HG02870 (cell line): ENCODE measurements at regions not wholly inside any gene's neighbourhood (a gene's known extent, or its start where the extent isn't known, plus 50 kb on each side); places are given as distances from the start of the nearest gene placed in this dataset.
"Not testable (repeated sequence)": the region's sequence is repeated elsewhere in the genome, so short reads cannot be mapped to it uniquely, and the experiment has no call there.

ENCODE experiments used
- ATAC-seq: cut with Tn5 transposase; IDR thresholded peaks from one replicate; pipeline ENCODE4 v1.9.1; 2021; ENCODE audit warnings: mild to moderate bottlenecking, moderate library complexity; ENCODE audit not compliant: unreplicated experiment

- not testable (repeated sequence) for ATAC-seq
These were observed 532.8 kb upstream of the NRP1 start for GRCh38 chr10:33867199-33867789.

GRCh38 chr10:33863352-33863751, 528.9 kb upstream of the NRP1 start:
- no peak for ATAC-seq

DNA sequence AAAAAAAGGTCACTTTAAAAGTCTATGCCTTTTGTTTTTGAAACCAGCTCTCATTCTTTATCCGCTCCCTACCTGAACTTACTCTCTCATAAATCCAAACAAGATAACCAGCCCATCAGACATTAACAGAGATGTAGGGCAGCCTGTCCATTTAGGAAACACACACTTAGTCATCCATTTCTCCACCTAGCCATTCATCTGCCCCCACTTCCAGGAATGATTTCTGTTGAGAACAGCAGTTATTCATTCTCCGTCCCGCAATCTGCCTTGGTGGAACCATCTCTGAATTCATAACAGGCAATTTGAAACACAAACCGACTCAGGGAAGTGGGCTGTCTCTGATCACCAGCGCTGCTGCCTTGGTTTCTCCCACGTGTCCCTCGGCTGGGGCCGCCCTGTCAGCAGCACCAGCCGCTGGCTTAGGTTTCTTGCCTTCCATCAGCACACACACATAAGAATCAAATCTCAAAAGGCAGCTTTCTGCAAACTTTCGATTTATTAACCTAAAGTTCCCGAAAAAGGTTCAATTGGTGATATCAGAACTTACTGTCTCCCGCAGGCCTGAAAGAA, 528.2 kb upstream of the NRP1 start:
- no peak for ATAC-seq

DNA sequence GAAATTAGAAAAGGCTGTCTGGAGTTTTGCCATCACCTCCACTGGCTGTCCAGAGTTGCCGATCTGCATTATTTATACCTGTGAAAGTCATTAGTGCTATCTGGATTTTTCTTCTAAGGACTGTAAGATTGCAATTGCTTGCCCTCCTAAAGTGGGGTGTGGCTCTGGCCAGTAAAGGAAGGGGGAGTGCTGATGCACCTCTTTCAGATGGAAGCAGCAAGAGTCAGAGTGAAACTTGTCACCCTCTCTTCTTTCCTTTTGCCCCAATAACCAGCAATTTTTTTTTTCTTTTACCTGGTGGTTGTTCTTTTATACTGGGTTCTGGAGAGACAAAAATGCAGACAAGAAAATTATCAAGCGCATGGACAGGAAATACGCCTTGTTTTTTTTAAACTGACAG, 527.4 kb upstream of the NRP1 start:
- no peak for ATAC-seq

- no peak for ATAC-seq
These were observed 526.7 kb upstream of the NRP1 start for GRCh38 chr10:33861016-33861704.

DNA sequence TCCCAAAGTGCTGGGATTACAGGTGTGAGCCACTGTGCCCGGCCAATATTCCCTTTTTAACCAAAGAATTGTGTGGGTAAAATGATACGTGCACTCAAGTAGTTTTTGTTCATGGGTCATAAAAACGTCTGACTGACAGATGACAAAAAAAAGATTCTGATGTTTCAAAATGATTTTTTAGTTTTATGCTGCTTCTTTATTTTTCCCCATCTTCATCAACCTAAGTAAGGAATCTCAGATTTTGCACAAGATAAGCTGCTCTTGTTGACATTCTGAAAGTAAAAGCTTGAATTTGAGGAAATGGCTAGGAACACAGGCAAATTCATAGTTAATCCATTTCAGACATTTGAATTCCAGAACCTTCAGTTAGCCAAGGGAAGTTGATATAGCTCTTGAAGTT, 526.1 kb upstream of the NRP1 start:
- no peak for ATAC-seq

GRCh38 chr10:33859319-33860022, 525.0 kb upstream of the NRP1 start:
- ATAC-seq, result no peak

DNA sequence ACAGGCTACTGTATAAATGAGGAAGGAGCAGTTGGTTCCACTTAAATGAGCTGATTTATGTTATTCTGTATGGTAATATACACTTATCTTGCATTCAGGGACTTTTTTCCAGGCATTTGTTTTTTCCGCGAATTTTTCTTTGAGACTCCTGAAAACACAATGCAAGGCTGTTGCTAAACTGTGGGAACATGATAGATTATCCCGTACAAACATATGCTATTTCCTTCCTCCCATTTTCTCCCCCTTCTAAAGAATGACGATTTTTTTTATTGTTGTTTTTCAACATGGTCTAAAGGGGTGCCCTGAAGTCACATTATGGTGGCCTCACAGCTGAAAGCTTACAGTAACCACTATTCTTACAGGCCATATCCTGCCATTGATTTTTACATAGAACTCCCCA, 523.9 kb upstream of the NRP1 start:
- ATAC-seq, result no peak

DNA sequence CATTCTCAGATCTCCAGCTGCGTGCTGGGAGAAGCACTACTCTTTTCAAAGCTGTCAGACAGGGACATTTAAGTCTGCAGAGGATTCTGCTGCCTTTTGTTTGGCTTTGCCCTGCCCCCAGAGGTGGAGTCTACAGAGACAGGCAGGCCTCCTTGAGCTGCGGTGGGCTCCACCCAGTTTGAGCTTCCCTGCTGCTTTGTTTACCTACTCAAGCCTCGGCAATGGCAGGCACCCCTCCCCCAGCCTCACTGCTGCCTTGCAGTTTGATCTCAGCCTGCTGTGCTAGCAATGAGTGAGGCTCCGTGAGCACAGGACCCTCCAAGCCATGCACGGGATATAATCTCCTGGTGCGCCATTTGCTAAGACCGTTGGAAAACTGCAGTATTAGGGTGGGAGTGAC, 518.8 kb upstream of the NRP1 start:
- ATAC-seq, result not testable (repeated sequence)

DNA sequence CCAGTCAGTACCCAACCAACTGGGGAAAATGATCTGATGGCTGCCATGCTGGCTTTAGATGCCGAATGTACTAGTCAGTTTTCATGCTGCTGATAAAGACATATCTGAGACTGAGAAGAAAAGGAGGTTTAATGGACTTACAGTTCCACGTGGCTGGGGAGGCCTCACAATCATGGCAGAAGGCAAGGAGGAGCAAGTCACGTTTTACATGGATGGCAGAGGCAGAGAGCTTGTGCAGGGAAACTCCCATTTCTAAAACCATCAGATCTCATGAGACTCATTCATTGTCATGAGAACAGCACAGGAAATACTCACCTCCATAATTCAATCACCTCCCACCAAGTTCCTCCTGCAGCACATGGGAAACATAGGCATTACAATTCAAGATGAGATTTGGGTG, 508.9 kb upstream of the NRP1 start:
- ATAC-seq, result no peak

- ATAC-seq, result no peak
These were observed 507.2 kb upstream of the NRP1 start for GRCh38 chr10:33841678-33842077.

- no peak for ATAC-seq
These were observed 504.3 kb upstream of the NRP1 start for GRCh38 chr10:33838731-33839130.

- ATAC-seq, result no peak
These were observed 503.3 kb upstream of the NRP1 start for GRCh38 chr10:33837736-33838135.

DNA sequence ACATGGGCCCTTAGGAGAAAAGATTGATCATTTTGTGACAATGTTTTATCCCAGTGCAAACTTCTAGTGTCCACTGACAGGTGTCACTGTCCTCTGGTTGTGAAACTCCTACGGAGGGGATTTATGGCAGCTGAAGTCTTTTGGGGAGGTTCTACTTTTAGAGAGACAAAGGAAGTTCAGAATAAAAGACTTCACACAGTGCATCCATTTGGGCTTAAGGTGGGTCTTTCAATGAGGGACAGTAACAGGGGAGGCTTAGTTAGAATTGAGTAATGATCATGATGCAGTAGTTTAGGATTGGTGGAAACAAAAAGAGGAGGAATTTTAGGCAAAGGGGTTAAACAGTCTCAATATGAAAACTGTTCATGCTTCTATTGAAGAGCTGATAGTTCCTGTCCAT, 501.1 kb upstream of the NRP1 start:
- ATAC-seq, result no peak

- ATAC-seq, result no peak
These were observed 499.1 kb upstream of the NRP1 start for GRCh38 chr10:33833566-33833965.

GRCh38 chr10:33832124-33832787, 497.8 kb upstream of the NRP1 start:
- no peak for ATAC-seq

DNA sequence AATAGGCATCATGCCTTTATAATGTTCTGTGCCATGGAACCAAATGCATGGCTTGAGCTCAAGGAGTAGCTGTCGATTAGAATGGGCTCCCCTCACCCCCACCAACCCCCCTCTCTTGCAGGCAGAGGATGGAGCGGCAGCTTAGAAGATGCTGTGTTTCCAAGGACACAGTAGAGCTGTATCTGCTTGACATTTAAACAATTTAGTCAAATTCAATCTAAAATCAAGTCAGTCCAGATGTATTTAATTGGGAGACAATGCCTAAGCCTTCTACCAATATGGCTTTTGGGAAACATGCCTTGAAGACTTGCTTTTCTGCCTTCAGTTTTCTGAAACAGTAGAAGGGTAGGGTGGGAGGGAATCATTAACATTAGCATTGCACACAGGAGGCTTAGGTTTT, 497.1 kb upstream of the NRP1 start:
- ATAC-seq, result no peak

DNA sequence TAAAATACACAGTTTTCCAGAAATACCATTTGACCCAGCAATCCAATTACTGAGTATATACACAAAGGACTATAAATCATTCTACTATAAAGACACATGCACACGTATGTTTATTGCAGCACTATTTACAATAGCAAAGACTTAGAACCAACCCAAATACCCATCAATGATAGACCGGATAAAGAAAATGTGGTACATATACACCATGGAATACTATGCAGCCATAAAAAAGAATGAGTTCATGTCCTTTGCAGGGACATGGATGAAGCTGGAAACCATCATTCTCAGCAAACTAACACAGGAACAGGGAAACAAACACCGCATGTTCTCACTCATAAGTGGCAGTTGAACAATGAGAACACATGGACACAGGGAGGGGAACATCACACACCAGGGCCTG, 495.4 kb upstream of the NRP1 start:
- ATAC-seq, result not testable (repeated sequence)

DNA sequence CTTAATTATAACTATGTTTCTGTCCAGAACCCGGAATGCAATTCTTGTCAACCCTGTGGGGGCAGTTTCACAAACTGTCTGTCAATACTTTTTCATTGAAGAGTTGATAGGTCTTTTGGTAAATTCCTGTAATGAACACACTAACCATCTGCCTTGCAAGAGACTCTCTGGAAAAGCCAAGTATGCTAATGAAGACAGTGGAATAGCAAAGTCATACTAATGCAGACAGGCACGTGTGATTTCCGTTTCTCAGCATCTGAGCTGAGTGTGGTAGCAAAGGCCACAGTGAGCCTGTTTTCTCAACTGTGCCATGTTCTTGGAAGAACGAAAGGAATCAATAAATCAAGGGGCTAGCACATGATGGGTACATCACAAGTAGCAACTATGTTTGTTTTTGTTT, 494.1 kb upstream of the NRP1 start:
- ATAC-seq, result no peak

DNA sequence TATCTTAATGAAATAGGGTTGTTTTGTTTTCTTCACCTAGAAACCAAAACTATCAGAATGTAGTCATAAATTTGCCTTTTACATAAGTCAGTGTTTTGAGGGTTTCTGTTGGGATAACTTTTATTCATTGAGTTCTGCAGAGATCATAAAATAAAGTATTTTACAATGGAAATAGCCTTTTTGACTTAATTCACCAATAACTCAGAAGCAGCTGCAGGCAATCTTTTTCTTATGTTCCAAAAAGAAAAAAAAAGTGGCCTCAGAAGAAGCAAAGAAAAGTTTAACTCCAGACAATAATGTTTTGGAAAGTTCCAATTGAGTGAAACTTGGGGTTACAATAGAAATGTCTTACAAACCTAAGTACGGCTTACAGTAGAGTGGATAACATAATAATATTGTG, 491.7 kb upstream of the NRP1 start:
- ATAC-seq, result no peak

GRCh38 chr10:33822774-33823173, 488.3 kb upstream of the NRP1 start:
- no peak for ATAC-seq
